Right cardiac atrium (tissue), 5 donors: ENCODE measurements at regions not wholly inside any gene's neighbourhood (a gene's known extent, or its start where the extent isn't known, plus 50 kb on each side); places are given as distances from the start of the nearest gene placed in this dataset.
"Not testable (repeated sequence)": the region's sequence is repeated elsewhere in the genome, so short reads cannot be mapped to it uniquely, and the experiment has no call there.

ENCODE experiments used
- ATAC-seq, 2 donors: fragments of 200-7000 bp; cut with Tn5 transposase; one replicate each; pipeline versions ENCODE4 v1.8.0 to v1.9.1; 2020; ENCODE audit warnings: moderate library complexity in 2 of 2, mild to moderate bottlenecking in 1 of 2
- DNase-seq, 3 donors: peaks; one replicate each; pipeline ENCODE4 v3.0.0-alpha.2; 2020
- H3K27ac ChIP-seq: one replicate; pipeline ENCODE4 v1.5.1; 2013; ENCODE audit warnings: mild to moderate bottlenecking, low read length, control low read depth, moderate library complexity
- H3K27me3 ChIP-seq: one replicate; pipeline ENCODE4 v1.6.1; 2013; ENCODE audit not compliant: control insufficient read depth, insufficient read depth
- H3K4me1 ChIP-seq: one replicate; pipeline ENCODE4 v1.6.1; 2013; ENCODE audit warnings: low read length; ENCODE audit not compliant: control insufficient read depth, insufficient read depth
- H3K4me3 ChIP-seq: one replicate; pipeline ENCODE4 v1.5.1; 2013; ENCODE audit warnings: low read length, control low read depth
- H3K9me3 ChIP-seq: one replicate; pipeline ENCODE4 v1.6.1; 2013; ENCODE audit warnings: low read length; ENCODE audit not compliant: control insufficient read depth
- WGBS: extraction: QIAGEN DNeasy Blood & Tissue Kit; methylation state at CpG from one replicate; pipeline ENCODE4 v1.1.7; 2013; 5-methylcytosine and 5-hydroxymethylcytosine counted together
- intact Hi-C, 4 donors: fragments of 100-400 bp; cut with DNase I; formaldehyde crosslinking; loops; one replicate each; pipeline versions ENCODE4 v1.11.0 to v1.14.0; 2022 to 2023
- donor health status: healthy with polysubstance abuse.
- donor health status: DM: no; HTN: yes; CAD: no.
- donor health status: DM: no; HTN: no; CAD: no.
- donor health status: DM: no; HTN: yes; CAD: no; lungs with severe emphysema.
- donor health status: DM: yes; HTN: yes; CAD: no.

GRCh38 chr18:22523481-22523880 is 105.8 kb upstream of the CTAGE1 start:
- no peak for DNase-seq
- WGBS: 45% methylated on average over 2 of the region's 2 CpGs
- intact Hi-C loops: no loop called here

DNA sequence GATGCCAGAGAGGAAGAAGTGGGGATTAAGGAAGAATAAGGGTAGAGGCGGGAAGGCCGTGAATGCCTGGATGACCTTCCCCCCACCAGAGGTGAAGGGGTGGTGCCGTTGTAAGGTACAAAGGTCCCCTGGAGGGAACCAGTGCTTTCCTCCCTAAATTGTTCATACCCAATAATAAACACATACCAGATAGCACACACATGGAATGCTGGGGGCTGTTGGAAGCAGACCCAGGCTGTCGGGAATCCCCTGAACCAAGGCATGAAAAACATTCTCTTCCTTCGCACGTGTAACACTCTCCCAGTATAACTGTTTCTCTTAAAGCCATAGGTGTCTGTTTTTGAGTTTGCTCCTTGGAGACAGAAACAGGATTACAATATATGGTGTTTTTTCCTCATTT is 107.1 kb upstream of the CTAGE1 start:
- no peak overlapping the region for H3K27ac ChIP-seq
- intact Hi-C loops: no loop called here

More at GRCh38 chr18:22523481-22523880, 105.8 kb upstream of the CTAGE1 start:
- Histone ChIP-seq H3K27me3 (no peaks in the 10 kb centered on the region), H3K4me1 (no peaks in the 10 kb centered on the region), H3K9me3 (no peaks in the 10 kb centered on the region), H3K4me3 (no peak overlapping the region), H3K27ac (no peak overlapping the region)
- no peak for ATAC-seq

GRCh38 chr18:22525313-22525712 is 107.6 kb upstream of the CTAGE1 start:
- Histone ChIP-seq H3K27ac (no peak overlapping the region), H3K9me3 (no peaks in the 10 kb centered on the region), H3K27me3 (no peaks in the 10 kb centered on the region), H3K4me1 (no peaks in the 10 kb centered on the region), H3K4me3 (no peak overlapping the region)
- WGBS: 61% methylated on average over 3 of the region's 3 CpGs
- ATAC-seq (no peak), DNase-seq (no peak)
- intact Hi-C loops: no loop called here

More for the DNA sequence above, 107.1 kb upstream of the CTAGE1 start:
- no peaks in the 10 kb centered on the region for H3K27me3 ChIP-seq
- ATAC-seq (no peak), DNase-seq (no peak)
- H3K4me1 ChIP-seq: no peaks in the 10 kb centered on the region
- no peaks in the 10 kb centered on the region for H3K9me3 ChIP-seq
- WGBS: 40% methylated on average over 6 of the region's 6 CpGs
- no peak overlapping the region for H3K4me3 ChIP-seq

DNA sequence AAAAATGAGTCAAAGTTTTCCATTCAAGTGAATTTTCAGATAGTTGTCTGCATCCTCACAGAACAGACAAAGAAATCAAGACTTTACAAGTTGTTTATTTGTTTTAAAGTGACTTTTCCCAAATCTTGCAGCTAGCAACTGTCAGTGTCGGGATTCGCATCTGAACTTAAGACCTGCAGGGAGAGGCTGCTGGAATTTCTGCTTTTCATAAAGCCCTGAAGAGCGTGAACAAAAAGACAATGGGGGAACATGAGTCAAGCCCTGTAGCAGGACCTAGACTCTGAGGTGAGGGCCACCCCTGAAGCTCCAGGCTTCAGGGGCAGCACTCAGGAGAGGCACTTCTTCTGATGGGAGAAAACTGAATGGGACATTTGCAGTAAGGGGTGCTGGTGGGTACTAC is 108.2 kb upstream of the CTAGE1 start:
- Histone ChIP-seq H3K4me1 (no peaks in the 10 kb centered on the region), H3K9me3 (no peaks in the 10 kb centered on the region), H3K27ac (no peak overlapping the region), H3K27me3 (no peaks in the 10 kb centered on the region), H3K4me3 (no peak overlapping the region)
- intact Hi-C loops: no loop called here
- WGBS: 88% methylated on average over 3 of the region's 3 CpGs
- no peak for DNase-seq
- ATAC-seq: no peak

- H3K27me3 ChIP-seq: no peaks in the 10 kb centered on the region
- intact Hi-C loops: no loop called here
- no peaks in the 10 kb centered on the region for H3K9me3 ChIP-seq
- no peak overlapping the region for H3K27ac ChIP-seq
- WGBS: 93% methylated on average over 3 of the region's 3 CpGs
- no peaks in the 10 kb centered on the region for H3K4me1 ChIP-seq
- ATAC-seq: no peak
- no peak overlapping the region for H3K4me3 ChIP-seq
- no peak for DNase-seq
Measured at GRCh38 chr18:22528291-22528690, 110.6 kb upstream of the CTAGE1 start.

- not testable (repeated sequence) for H3K27me3 ChIP-seq, ATAC-seq, H3K27ac ChIP-seq, DNase-seq, H3K4me1 ChIP-seq, H3K9me3 ChIP-seq, H3K4me3 ChIP-seq
- WGBS: 92% methylated on average over 2 of the region's 4 CpGs
- intact Hi-C loops: loop anchor here in 1 of 4 donors (5.0 kb wide), 1 partner anchor 42 kb away; no protein-coding TSS in a partner anchor
Measured at GRCh38 chr18:22534706-22535105, 117.0 kb upstream of the CTAGE1 start.

DNA sequence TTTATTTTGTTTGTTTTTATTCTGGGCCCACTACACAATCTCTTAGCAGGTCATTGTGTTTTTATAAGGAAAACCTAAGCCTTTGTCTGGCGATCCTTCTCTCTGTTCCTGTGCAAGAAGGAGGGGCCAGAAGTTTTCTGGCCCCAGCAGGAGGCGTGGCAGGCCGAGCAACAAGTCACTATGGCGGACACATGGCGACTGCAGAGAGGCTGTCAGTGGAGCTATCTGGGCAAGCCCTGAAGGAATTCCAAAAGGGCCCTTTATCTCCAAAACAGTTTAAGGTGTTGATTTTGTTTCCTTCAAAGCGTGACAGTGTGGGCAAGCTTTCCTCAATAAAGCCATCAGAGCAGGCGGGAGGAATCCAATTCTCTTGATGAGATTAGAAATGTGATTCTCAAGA is 118.8 kb upstream of the CTAGE1 start:
- 59% methylated on average over 7 of the region's 7 CpGs for WGBS
- H3K4me1 ChIP-seq: no peaks in the 10 kb centered on the region
- H3K4me3 ChIP-seq: no peak overlapping the region
- H3K27me3 ChIP-seq: no peaks in the 10 kb centered on the region
- peak in 1 of 2 donors; percentile 63 for ATAC-seq
- DNase-seq: peak in 2 of 3 donors; percentile 68 to 71
- no peaks in the 10 kb centered on the region for H3K9me3 ChIP-seq
- no peak overlapping the region for H3K27ac ChIP-seq
- intact Hi-C loops: loop anchor here in 1 of 4 donors (5.0 kb wide), 1 partner anchor 44 kb away; no protein-coding TSS in a partner anchor

- DNase-seq: peak in 2 of 3 donors; percentile 35 to 57
- H3K9me3 ChIP-seq: no peaks in the 10 kb centered on the region
- peaks cover 13% of the 10 kb centered on the region for H3K4me1 ChIP-seq
- H3K27ac ChIP-seq: peak overlapping the region; percentile 38
- no peak overlapping the region for H3K4me3 ChIP-seq
- 69% methylated on average over 5 of the region's 5 CpGs for WGBS
- peak; percentile 27 to 54 for ATAC-seq
- H3K27me3 ChIP-seq: no peaks in the 10 kb centered on the region
- intact Hi-C loops: loop anchor here in 1 of 4 donors (5.0 kb wide), 1 partner anchor 46 kb away; no protein-coding TSS in a partner anchor
Measured at GRCh38 chr18:22538426-22538825, 120.7 kb upstream of the CTAGE1 start.

- peak; percentile 47 to 55 for ATAC-seq
- peak; percentile 64 to 91 (median 79) for DNase-seq
- no peaks in the 10 kb centered on the region for H3K27me3 ChIP-seq
- 55% methylated on average over 6 of the region's 6 CpGs for WGBS
- intact Hi-C loops: loop anchor here in 1 of 4 donors (5.0 kb wide), 1 partner anchor 47 kb away; no protein-coding TSS in a partner anchor
- peaks cover 13% of the 10 kb centered on the region for H3K4me1 ChIP-seq
- H3K27ac ChIP-seq: peak overlapping the region; percentile 30
- H3K4me3 ChIP-seq: no peak overlapping the region
- H3K9me3 ChIP-seq: no peaks in the 10 kb centered on the region
Measured at GRCh38 chr18:22539051-22539765, 121.5 kb upstream of the CTAGE1 start.

DNA sequence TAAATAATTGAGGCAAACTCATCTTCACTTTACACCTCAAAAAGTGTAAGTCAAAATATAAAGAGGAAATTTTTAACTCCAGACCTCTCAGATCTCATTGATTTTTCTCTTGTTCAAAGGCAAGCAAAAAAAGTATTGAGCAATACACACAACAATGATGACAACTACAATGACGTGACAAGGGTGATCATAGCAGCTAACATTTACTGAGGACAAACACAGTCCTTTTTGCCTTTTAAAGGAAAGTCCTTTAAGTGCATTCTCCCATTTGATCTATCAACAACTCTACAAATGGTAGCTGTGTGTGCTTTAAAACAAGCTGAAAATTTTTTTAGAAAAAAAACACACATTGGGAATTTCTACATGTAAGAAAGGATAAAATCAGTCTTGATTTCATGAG is 123.5 kb upstream of the CTAGE1 start:
- no peaks in the 10 kb centered on the region for H3K9me3 ChIP-seq
- ATAC-seq: no peak
- DNase-seq: no peak
- H3K4me3 ChIP-seq: no peak overlapping the region
- peaks cover 15% of the 10 kb centered on the region for H3K4me1 ChIP-seq
- WGBS: 73% methylated on average over 1 of the region's 1 CpG
- no peaks in the 10 kb centered on the region for H3K27me3 ChIP-seq
- intact Hi-C loops: loop anchor here in 2 of 4 donors (10.0 kb wide), 2 partner anchors 46 to 66 kb away; no protein-coding TSS in a partner anchor
- H3K27ac ChIP-seq: no peak overlapping the region

DNA sequence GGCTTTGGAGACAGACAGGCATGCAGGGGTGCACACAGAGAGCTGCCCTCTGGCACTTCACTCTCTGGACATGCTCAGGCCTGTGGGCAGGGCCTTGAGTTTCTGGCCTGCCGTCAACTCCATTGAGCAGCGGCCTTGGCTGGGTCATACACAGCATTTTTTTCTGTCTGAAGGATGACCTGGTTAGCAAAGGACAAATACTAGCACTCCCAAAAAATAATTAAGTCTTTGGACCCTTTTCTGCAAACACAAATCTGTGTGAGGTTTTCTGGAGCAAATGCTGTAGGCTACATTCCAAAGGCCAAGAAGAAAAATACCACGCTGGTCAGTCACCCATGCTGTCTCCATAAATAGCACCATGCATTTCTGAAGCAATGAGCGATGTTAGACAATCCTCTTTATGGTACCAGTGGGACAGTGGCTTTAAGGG is 124.7 kb upstream of the CTAGE1 start:
- ATAC-seq (peak; percentile 65 to 83), DNase-seq (peak; percentile 55 to 89 (median 84))
- H3K9me3 ChIP-seq: no peaks in the 10 kb centered on the region
- H3K4me1 ChIP-seq: peaks cover 15% of the 10 kb centered on the region
- no peaks in the 10 kb centered on the region for H3K27me3 ChIP-seq
- intact Hi-C loops: loop anchor here in 2 of 4 donors (10.0 kb wide), 2 partner anchors 48 to 68 kb away; no protein-coding TSS in a partner anchor
- WGBS: 42% methylated on average over 4 of the region's 4 CpGs
- H3K4me3 ChIP-seq: no peak overlapping the region
- H3K27ac ChIP-seq: peak overlapping the region; percentile 61
